ENCODE measurements at regions not wholly inside any gene's neighbourhood (a gene's known extent, or its start where the extent isn't known, plus 50 kb on each side); places are given as distances from the start of the nearest gene placed in this dataset.

DNA sequence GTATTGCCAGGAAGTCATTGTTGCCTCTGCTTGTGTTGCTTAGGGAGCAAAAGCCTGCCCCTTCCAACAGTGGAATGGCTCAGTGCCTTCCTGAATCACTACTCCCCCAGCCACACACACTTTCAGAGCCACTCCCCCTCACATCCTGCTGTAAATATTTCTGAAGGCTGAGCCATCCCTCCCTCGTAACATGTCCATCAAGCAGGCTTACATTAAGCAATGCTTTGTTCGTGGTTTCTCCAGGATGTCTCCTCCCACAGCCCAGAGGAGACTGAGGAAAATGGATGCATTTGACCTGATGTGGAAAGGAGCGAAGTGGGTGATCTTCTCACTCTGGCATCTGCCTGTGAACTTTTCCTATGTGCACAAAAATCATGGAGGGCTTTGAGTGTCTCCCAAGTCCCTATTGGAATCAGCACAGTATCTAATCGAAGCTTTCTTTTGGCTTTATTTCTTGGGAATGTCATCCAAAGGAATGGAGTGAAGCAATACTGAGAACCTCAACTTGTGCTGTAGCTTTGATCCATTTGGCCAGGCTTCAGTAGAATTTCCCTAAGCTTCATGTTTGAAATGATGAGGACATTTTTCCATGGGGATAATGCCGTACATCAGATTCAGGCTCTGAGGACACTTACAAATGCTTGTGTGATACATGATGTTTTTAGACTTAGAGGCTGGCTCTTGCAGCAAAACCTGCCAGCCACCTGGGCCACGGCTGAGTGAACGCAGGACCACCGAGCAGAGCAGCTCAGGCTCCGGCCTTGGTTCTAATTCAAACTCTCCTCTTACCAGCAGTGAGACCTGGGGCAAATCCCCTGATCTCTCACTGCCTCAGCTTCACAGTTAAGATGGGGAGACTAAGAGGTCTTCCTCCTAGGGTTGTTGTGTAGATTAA is 389.1 kb downstream of the ENC1 start:
- TF ChIP-seq, protein P1, sequence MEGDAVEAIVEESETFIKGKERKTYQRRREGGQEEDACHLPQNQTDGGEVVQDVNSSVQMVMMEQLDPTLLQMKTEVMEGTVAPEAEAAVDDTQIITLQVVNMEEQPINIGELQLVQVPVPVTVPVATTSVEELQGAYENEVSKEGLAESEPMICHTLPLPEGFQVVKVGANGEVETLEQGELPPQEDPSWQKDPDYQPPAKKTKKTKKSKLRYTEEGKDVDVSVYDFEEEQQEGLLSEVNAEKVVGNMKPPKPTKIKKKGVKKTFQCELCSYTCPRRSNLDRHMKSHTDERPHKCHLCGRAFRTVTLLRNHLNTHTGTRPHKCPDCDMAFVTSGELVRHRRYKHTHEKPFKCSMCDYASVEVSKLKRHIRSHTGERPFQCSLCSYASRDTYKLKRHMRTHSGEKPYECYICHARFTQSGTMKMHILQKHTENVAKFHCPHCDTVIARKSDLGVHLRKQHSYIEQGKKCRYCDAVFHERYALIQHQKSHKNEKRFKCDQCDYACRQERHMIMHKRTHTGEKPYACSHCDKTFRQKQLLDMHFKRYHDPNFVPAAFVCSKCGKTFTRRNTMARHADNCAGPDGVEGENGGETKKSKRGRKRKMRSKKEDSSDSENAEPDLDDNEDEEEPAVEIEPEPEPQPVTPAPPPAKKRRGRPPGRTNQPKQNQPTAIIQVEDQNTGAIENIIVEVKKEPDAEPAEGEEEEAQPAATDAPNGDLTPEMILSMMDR (conservative IDR thresholded peaks at IDR 0.05; ENCODE audit: low read depth, low read length) = no peak
- no peak for TF ChIP-seq EZH2 (IDR thresholded peaks at IDR 0.05; ENCODE audit: borderline replicate concordance, low read depth, low read length, poor library complexity, severe bottlenecking)
